ENCODE measurements at regions not wholly inside any gene's neighbourhood (a gene's known extent, or its start where the extent isn't known, plus 50 kb on each side); places are given as distances from the start of the nearest gene placed in this dataset.

DNA sequence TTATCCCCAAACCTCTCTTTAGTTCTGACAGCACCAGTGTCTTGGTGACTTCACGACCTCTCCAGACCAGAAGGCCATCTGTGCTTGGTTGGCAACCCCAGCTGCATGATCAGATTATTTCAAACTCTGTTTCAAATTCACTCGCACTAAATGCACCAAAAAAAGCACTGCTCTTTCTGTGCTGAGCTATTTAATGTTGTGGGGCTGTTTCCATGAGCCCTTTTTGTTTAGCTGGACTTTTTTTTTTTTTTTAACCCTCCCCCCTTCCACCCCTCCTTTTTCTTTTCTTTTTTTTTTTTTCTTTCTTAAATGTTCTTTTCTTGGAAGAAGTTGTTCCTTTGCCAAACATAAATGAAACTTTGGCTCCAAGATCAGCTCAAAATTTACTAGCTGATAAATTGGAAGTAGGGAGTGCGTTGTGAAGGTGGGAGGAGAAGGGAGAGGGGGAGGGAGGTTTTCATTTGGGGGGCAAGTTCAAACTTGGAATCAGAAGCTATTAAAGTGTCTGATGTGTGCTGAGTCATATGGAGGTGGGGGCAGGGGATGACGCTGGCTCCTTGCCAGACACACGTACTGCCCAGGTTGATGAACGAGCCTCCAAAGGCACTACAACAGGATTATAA lies 543.0 kb upstream of the TNP1 start:
- no peak overlapping the region for H2AFZ ChIP-seq
- H3K9me2 ChIP-seq (ENCODE audit: insufficient read depth), result 0 out of 2 replicates have a peak, but pooled peaks cover 2% of the 10 kb centered on the region
- Mint-ChIP-seq H3K9me3 (no peaks in the 10 kb centered on the region; the same call in 2 of the 3 replicates), H3K4me1 (peaks cover 18% of the 10 kb centered on the region), H3K27me3 (ENCODE audit: insufficient read depth, low read depth, poor library complexity) (no peaks in the 10 kb centered on the region), H3K36me3 (ENCODE audit: low read depth) (no peaks in the 10 kb centered on the region), H3K4me3 (no peak overlapping the region), H3K27ac (no peak overlapping the region)
- H3K27me3 ChIP-seq (ENCODE audit: insufficient read depth), result no peaks in the 10 kb centered on the region
- peaks cover 16% of the 10 kb centered on the region for H3K4me1 ChIP-seq (ENCODE audit: insufficient read depth)
- no peaks in the 10 kb centered on the region for H3K36me3 ChIP-seq (ENCODE audit: insufficient read depth)
- no peak for TF ChIP-seq EZH2 (IDR thresholded peaks at IDR 0.05; ENCODE audit: low read depth, unreplicated experiment)
- TF ChIP-seq, protein P1, sequence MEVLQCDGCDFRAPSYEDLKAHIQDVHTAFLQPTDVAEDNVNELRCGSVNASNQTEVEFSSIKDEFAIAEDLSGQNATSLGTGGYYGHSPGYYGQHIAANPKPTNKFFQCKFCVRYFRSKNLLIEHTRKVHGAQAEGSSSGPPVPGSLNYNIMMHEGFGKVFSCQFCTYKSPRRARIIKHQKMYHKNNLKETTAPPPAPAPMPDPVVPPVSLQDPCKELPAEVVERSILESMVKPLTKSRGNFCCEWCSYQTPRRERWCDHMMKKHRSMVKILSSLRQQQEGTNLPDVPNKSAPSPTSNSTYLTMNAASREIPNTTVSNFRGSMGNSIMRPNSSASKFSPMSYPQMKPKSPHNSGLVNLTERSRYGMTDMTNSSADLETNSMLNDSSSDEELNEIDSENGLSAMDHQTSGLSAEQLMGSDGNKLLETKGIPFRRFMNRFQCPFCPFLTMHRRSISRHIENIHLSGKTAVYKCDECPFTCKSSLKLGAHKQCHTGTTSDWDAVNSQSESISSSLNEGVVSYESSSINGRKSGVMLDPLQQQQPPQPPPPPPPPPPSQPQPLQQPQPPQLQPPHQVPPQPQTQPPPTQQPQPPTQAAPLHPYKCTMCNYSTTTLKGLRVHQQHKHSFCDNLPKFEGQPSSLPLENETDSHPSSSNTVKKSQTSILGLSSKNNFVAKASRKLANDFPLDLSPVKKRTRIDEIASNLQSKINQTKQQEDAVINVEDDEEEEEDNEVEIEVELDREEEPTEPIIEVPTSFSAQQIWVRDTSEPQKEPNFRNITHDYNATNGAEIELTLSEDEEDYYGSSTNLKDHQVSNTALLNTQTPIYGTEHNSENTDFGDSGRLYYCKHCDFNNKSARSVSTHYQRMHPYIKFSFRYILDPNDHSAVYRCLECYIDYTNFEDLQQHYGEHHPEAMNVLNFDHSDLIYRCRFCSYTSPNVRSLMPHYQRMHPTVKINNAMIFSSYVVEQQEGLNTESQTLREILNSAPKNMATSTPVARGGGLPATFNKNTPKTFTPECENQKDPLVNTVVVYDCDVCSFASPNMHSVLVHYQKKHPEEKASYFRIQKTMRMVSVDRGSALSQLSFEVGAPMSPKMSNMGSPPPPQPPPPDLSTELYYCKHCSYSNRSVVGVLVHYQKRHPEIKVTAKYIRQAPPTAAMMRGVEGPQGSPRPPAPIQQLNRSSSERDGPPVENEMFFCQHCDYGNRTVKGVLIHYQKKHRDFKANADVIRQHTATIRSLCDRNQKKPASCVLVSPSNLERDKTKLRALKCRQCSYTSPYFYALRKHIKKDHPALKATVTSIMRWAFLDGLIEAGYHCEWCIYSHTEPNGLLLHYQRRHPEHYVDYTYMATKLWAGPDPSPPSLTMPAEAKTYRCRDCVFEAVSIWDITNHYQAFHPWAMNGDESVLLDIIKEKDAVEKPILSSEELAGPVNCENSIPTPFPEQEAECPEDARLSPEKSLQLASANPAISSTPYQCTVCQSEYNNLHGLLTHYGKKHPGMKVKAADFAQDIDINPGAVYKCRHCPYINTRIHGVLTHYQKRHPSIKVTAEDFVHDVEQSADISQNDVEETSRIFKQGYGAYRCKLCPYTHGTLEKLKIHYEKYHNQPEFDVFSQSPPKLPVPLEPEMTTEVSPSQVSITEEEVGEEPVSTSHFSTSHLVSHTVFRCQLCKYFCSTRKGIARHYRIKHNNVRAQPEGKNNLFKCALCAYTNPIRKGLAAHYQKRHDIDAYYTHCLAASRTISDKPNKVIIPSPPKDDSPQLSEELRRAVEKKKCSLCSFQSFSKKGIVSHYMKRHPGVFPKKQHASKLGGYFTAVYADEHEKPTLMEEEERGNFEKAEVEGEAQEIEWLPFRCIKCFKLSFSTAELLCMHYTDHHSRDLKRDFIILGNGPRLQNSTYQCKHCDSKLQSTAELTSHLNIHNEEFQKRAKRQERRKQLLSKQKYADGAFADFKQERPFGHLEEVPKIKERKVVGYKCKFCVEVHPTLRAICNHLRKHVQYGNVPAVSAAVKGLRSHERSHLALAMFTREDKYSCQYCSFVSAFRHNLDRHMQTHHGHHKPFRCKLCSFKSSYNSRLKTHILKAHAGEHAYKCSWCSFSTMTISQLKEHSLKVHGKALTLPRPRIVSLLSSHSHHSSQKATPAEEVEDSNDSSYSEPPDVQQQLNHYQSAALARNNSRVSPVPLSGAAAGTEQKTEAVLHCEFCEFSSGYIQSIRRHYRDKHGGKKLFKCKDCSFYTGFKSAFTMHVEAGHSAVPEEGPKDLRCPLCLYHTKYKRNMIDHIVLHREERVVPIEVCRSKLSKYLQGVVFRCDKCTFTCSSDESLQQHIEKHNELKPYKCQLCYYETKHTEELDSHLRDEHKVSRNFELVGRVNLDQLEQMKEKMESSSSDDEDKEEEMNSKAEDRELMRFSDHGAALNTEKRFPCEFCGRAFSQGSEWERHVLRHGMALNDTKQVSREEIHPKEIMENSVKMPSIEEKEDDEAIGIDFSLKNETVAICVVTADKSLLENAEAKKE (CRISPR knock-in tag; IDR thresholded peaks at IDR 0.05), result no peak
- TF ChIP-seq, protein P2, sequence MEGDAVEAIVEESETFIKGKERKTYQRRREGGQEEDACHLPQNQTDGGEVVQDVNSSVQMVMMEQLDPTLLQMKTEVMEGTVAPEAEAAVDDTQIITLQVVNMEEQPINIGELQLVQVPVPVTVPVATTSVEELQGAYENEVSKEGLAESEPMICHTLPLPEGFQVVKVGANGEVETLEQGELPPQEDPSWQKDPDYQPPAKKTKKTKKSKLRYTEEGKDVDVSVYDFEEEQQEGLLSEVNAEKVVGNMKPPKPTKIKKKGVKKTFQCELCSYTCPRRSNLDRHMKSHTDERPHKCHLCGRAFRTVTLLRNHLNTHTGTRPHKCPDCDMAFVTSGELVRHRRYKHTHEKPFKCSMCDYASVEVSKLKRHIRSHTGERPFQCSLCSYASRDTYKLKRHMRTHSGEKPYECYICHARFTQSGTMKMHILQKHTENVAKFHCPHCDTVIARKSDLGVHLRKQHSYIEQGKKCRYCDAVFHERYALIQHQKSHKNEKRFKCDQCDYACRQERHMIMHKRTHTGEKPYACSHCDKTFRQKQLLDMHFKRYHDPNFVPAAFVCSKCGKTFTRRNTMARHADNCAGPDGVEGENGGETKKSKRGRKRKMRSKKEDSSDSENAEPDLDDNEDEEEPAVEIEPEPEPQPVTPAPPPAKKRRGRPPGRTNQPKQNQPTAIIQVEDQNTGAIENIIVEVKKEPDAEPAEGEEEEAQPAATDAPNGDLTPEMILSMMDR (conservative IDR thresholded peaks at IDR 0.05; ENCODE audit: low read depth in 2 of 2), result no peak
- no peak for TF ChIP-seq ZNF114 (CRISPR knock-in tag; IDR thresholded peaks at IDR 0.05)
- H3F3A ChIP-seq (replicated peaks; ENCODE audit: low read depth), result no peaks in the 10 kb centered on the region
- no peaks in the 10 kb centered on the region for H4K20me1 ChIP-seq (replicated peaks; ENCODE audit: insufficient read depth)
- no peak overlapping the region for H3K27ac ChIP-seq (ENCODE audit: low read depth)
- no peaks in the 10 kb centered on the region for H3K79me2 ChIP-seq (replicated peaks; ENCODE audit: insufficient read depth)
- no peak overlapping the region for H3K4me2 ChIP-seq
- DNase-seq (ENCODE audit: low spot score) (no peak), ATAC-seq (no peak)
- no peak overlapping the region for H3K4me3 ChIP-seq
